ENCODE measurements at regions not wholly inside any gene's neighbourhood (a gene's known extent, or its start where the extent isn't known, plus 50 kb on each side); places are given as distances from the start of the nearest gene placed in this dataset.

DNA sequence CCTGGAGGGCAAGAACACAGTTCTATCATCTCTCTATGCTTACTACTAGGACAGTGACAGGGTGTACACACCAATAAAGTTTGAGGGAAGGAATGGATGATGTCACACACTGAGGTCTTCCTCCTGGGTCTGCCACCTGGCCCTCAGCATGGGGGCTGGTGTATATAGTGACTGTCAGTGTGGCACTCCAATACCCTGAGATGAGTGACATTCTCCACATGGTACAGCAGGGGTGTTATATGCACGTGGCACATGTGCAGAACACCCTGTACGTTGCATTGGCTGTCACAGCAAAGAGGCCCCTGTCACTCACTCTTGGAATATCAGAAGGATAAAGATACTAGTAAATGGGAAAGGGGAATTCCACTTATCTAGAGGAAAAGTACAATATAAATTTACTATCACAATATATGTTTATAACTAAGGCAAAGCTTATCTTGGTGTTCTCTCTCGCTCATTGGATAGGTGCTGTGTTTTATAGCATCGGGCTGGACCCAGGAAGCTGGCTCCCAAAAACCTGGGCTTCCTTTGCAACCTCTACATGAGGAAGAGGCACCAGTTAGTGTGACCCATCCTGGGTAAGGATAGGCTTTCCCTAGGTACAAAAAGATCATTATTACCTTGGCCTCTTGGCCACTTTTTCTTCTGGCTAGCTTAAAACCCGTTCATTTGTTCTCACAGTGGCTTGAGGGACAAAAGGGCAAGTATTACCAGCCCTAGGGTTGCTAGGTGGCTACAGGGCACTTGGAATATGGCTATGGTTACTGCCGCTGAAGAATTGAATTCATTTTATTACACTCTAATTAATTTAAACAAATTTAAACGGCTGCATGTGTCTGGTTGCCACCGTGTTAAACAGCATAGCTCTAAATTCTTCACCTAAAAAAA lies 54.8 kb upstream of the HES1 start:
- Histone ChIP-seq H4K20me1 (ENCODE audit: insufficient read depth) (no peaks in the 10 kb centered on the region), H3K27me3 (ENCODE audit: insufficient read depth, low read length) (peaks cover 12% of the 10 kb centered on the region; the same call in 1 of the 2 replicates), H3K9ac (ENCODE audit: low read length) (no peak overlapping the region), H3K4me2 (ENCODE audit: low read length) (no peak overlapping the region), H3K4me1 (ENCODE audit: control insufficient read depth in 1 of 2, insufficient read depth in 2 of 2, low read length in 2 of 2) (no peaks in the 10 kb centered on the region), H3K27ac (ENCODE audit: low read depth, low read length) (no peak overlapping the region), H3K9me3 (ENCODE audit: control insufficient read depth in 1 of 2, insufficient read depth in 1 of 2, low read depth in 1 of 2, low read length in 2 of 2) (no peaks in the 10 kb centered on the region), H3K79me2 (ENCODE audit: insufficient read depth, low read length) (no peaks in the 10 kb centered on the region), H3K36me3 (ENCODE audit: control insufficient read depth in 1 of 2, insufficient read depth in 2 of 2, low read length in 2 of 2) (no peaks in the 10 kb centered on the region), H3K4me3 (replicated peaks in 1 of 2; ENCODE audit: low read depth in 1 of 2, low read length in 2 of 2) (no peak overlapping the region), H2AFZ (ENCODE audit: low read depth, low read length, poor library complexity, severe bottlenecking) (no peak overlapping the region), H3K9me2 (ENCODE audit: insufficient read depth) (no peaks in the 10 kb centered on the region)
- intact Hi-C loops (cut with micrococcal nuclease), result no loop called here
- no TSS peak for BruUV-seq (replicated peaks)
- ChIA-PET RAD21 (ENCODE audit: low non-redundant PET in 1 of 2, low total read pairs in 2 of 2, uncharacterized antibody in 2 of 2, unreplicated experiment in 2 of 2) (no interaction called here), CTCF (no interaction called here), POLR2A (no interaction called here)
- no peak for DNase-seq (ENCODE audit: low read depth, low spot score)
- TF ChIP-seq JUND (IDR thresholded peaks at IDR 0.05), result no peak
- no peak for TF ChIP-seq SP1 (IDR thresholded peaks at IDR 0.05; ENCODE audit: low read depth)
- no peak for TF ChIP-seq ZNF274 (IDR thresholded peaks at IDR 0.05; ENCODE audit: low read depth, low read length)
- TF ChIP-seq TCF7L2 (IDR thresholded peaks at IDR 0.05; ENCODE audit: borderline replicate concordance, extremely low read depth, insufficient read depth, insufficient read length), result no peak
- TF ChIP-seq SRF (IDR thresholded peaks at IDR 0.05; ENCODE audit: low read depth), result no peak
- no peak for ATAC-seq

DNA sequence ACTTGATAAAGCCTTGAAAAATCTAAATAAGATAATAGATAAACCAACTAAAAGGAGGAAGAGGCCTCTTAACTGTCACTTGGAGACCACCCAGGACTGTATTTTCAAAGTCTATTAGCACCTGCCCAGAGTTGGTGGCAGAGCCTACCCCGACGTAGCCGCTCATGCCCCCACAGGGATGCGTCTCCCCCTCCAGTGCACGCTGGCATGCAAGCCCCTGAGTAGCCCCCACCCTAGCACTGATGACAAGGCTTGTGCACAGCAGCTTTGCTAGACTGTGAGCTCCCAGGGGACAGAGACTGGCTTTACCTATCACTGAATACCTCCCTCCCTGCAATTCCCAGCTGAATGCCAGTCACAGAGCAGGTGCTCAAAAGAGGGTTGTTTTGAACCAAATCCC lies 54.1 kb upstream of the HES1 start:
- Histone ChIP-seq H3K9ac (ENCODE audit: low read length) (no peak overlapping the region), H3K9me2 (ENCODE audit: insufficient read depth) (no peaks in the 10 kb centered on the region), H3K27ac (ENCODE audit: low read depth, low read length) (no peak overlapping the region), H3K4me1 (ENCODE audit: control insufficient read depth in 1 of 2, insufficient read depth in 2 of 2, low read length in 2 of 2) (no peaks in the 10 kb centered on the region), H3K4me3 (replicated peaks in 1 of 2; ENCODE audit: low read depth in 1 of 2, low read length in 2 of 2) (no peak overlapping the region), H3K36me3 (ENCODE audit: control insufficient read depth in 1 of 2, insufficient read depth in 2 of 2, low read length in 2 of 2) (no peaks in the 10 kb centered on the region), H3K79me2 (ENCODE audit: insufficient read depth, low read length) (no peaks in the 10 kb centered on the region), H3K4me2 (ENCODE audit: low read length) (no peak overlapping the region), H4K20me1 (ENCODE audit: insufficient read depth) (no peaks in the 10 kb centered on the region), H2AFZ (ENCODE audit: low read depth, low read length, poor library complexity, severe bottlenecking) (no peak overlapping the region), H3K9me3 (ENCODE audit: control insufficient read depth in 1 of 2, insufficient read depth in 1 of 2, low read depth in 1 of 2, low read length in 2 of 2) (no peaks in the 10 kb centered on the region), H3K27me3 (ENCODE audit: insufficient read depth, low read length) (peaks cover 12% of the 10 kb centered on the region; the same call in 1 of the 2 replicates)
- no peak for DNase-seq (ENCODE audit: low read depth, low spot score)
- BruUV-seq (replicated peaks), result no TSS peak
- ATAC-seq, result no peak
- RAD21 ChIA-PET (ENCODE audit: low non-redundant PET in 1 of 2, low total read pairs in 2 of 2, uncharacterized antibody in 2 of 2, unreplicated experiment in 2 of 2), result no interaction called here
- intact Hi-C loops (cut with micrococcal nuclease), result no loop called here
- TF ChIP-seq EZH2phosphoT487 (IDR thresholded peaks at IDR 0.05; ENCODE audit: borderline replicate concordance) (no peak), CBX3 (IDR thresholded peaks at IDR 0.05; ENCODE audit: low read depth) (no peak), ZNF274 (IDR thresholded peaks at IDR 0.05; ENCODE audit: low read depth, low read length) (no peak), ZFX (IDR thresholded peaks at IDR 0.05) (no peak)
- POLR2A ChIA-PET, result no interaction called here
- CTCF ChIA-PET, result interaction anchor here (0.5 kb wide), 1 partner anchor 513 kb away, joined by 3 read pairs; no protein-coding TSS in a partner anchor
